NCI-H226 (cell line): ENCODE measurements at regions not wholly inside any gene's neighbourhood (a gene's known extent, or its start where the extent isn't known, plus 50 kb on each side); places are given as distances from the start of the nearest gene placed in this dataset.

Source experiments
- DNase-seq: peaks from one replicate; pipeline ENCODE4 v3.0.0-alpha.2; 2015

GRCh38 chr13:21757763-21758162 lies 86.9 kb downstream of the FGF9 start:
- no peak for DNase-seq

DNA sequence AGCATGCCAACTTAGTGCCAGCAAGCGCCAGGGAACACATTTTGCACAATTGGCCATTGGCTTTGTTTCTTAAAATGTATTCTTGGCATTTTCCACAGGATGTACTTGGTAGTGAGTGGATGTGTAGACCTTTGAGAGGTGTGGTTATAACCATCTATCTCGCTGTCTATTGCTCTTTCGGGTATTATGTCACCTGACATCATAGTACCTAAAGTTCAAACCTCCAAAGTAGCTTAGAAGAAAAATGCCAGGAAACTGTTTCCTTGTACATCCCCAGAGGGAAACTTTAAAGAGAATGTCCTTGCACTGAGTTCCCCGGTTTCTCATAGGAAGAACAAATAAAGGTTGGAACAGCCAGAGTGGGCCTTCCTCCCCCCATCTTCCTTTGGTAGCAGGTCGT lies 87.6 kb downstream of the FGF9 start:
- no peak for DNase-seq

- DNase-seq = no peak
Observed at GRCh38 chr13:21759463-21759862, 88.6 kb downstream of the FGF9 start.

DNA sequence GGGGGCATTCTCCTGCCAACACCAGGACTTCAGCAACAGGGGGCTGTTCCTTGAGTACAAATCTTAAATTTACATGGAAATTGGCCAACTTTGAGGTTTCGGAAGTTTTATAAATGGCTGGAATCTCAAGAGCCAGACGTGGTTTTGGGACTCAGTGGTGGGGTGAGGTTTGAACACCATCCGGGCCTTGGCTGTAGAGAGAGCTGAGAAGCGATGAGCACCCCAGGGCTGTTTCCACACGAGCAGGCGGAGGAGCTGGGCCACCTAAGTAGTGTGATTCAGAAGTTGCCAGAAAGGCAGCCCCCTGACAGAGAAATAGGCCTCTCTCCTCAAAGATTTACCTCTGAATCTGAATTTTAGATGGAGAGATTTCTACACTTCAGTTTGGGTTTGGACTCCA lies 89.0 kb downstream of the FGF9 start:
- no peak for DNase-seq

- no peak for DNase-seq
Observed at GRCh38 chr13:21761770-21762169, 90.9 kb downstream of the FGF9 start.

- DNase-seq = no peak
Observed at GRCh38 chr13:21762512-21762911, 91.6 kb downstream of the FGF9 start.

- DNase-seq = no peak
Observed at GRCh38 chr13:21767032-21767431, 96.2 kb downstream of the FGF9 start.

GRCh38 chr13:21771075-21771474 lies 100.2 kb downstream of the FGF9 start:
- no peak for DNase-seq

DNA sequence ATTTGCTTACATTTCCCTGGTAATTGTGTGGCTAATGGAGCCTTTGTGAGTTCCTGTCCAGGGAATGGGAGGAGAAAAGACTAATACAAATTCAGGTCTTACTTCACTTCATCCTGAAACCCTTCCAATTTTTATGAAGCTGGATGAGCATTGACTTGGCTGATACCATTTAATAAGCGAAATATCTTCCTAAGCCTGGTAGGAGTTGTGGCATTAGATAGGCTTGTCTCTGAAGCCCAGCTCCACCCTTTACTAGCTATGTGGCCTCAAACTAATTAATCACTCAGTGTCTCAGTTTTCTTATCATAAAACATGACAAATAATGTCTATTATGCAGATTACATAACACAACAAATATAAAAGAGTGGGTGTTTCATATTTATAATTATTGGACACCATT lies 106.3 kb downstream of the FGF9 start:
- DNase-seq = no peak

DNA sequence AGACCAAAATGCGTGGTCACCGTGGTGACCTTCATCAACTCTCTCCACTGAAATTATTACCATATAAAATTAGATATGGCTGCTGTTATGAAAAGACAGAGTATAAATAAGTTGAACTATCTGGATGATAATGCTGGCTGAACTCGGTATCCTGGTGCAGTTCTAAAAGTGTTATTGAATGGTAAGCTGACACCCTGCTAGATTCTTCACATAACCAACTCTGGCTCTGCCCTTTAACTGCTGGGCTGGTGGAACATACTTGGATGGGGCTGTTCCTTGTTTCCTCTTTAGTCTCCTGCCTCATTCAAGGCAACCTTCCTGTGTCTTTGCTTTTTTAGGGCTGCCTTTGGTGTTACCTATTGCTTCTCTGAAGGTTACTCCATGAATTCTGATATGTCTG lies 106.9 kb downstream of the FGF9 start:
- DNase-seq = no peak

GRCh38 chr13:21782736-21783135 lies 111.9 kb downstream of the FGF9 start:
- no peak for DNase-seq

DNA sequence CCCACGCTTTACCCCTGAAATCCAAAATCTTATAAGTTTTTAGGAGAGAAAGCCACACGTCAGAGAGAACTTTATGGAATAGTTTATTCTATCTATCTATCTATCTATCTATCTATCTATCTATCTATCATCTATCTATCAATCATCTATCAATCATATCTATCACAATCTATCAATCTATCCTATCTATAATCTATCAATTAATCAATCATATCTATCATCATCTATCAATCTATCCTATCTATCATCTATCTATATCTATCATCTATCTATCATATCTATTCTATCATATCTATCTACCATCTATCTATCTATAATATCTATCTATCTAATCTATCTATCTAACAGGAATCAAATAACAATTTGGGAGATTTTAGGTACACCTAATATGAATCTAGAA lies 115.1 kb downstream of the FGF9 start:
- no peak for DNase-seq

- no peak for DNase-seq
Observed at GRCh38 chr13:21796066-21796465, 125.2 kb downstream of the FGF9 start.

DNA sequence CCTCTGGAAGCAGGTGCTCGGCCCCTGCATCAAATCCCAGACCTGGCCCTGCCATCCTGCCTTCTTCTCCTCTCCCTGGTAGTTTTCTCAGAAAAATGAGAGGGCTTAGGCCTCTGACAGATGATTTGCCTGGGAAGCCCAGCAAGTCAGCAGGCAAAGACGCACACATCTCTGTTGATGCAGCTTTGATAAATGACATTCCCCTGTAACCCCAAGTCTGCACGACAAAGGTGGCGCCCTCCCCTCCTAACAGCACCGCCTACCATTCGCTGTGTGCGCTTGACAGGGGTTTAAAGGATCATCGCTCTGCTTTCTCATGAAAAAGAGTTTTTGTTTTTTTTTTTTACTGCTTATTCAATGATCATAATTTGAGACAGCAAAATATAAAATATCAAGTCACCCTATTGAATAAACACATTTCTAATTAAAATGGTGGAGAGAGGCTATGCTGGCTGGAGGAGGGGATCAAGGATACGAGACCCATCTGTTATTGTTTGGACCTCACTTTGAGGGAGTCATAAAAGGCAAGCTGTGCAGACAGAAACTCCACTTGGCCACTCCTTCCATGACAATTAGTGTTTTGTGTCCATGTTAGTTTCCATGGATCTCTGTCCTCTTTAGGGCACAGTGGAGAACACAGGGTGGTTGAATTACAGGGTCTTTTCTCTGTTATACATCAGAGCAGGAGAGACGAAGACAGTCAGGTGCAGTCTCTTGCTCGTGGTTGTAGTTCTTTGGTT lies 126.1 kb downstream of the FGF9 start:
- DNase-seq = no peak

- DNase-seq = no peak
Observed at GRCh38 chr13:21797736-21798135, 126.9 kb downstream of the FGF9 start.

DNA sequence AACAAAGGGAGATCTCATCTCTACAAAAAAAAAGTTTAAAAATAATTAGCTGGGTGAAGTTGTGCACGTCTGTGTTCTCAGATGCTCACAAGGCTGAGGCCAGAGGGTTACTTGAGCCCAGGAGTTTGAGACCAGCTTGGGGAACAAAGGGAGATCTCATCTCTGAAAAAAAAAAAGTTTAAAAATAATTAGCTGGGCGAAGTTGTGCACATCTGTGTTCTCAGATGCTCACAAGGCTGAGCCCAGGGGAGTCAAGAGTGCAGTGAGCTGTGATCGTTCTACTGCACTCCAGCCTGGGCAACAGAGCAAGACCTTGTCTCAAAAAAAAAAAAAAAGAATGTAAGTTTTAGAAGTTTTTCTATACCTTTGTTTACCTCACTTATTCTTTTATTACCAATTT lies 127.3 kb downstream of the FGF9 start:
- no peak for DNase-seq

DNA sequence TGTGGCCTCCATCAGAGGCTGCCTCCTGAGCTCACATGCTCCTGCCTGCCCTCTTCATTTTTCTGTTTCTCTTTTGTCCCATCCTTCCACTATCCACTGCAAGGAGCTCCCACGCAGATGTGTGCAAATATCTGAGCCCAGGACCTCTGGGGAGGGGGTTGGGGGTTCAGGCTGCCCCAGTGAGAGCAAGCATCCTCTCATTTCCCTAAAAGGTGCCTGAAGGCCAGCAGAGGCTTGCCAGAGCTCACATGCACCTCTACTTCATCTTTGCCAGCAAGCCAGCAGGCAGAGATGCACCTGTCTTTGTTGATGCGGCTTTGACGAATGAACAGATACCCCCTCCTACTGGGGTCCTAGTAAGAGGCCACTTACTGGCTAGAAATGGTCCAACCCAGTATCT lies 128.8 kb downstream of the FGF9 start:
- no peak for DNase-seq

DNA sequence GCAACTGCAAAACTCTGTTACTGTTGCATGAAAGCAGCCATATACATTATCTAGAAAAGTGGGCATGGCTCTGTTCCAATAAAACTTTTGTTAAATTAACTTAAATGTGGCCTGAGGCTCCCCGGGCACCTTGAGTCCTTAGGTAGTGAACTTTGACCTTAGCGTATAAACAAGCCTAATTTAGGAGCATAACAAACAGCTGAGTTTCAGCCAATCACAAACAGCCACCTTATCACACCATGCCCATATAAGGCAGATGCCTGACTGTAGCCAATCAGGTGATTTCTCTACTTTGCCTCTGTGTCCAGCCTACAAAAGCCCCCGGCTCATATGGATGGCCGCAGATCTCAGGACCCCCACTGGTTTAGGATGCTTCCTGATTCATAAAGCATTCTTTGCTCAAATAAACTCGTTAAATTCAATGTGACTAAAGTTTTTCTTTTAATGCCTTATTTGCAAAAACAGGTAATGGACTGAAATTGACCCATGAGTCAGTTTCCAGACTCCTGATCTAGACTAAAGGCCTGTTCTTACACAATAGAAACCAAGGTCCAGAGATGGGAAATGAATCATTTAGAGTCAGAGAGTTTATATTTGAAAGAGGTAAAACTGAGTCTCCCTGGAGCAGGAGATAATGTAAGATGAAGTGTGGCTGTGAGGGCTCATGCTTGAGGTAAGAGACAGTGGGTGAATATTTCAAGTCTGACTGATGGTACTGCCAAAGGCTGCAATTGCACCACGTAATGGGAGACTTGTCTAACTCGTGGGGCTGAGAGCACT lies 130.2 kb downstream of the FGF9 start:
- DNase-seq = peak; percentile 58

DNA sequence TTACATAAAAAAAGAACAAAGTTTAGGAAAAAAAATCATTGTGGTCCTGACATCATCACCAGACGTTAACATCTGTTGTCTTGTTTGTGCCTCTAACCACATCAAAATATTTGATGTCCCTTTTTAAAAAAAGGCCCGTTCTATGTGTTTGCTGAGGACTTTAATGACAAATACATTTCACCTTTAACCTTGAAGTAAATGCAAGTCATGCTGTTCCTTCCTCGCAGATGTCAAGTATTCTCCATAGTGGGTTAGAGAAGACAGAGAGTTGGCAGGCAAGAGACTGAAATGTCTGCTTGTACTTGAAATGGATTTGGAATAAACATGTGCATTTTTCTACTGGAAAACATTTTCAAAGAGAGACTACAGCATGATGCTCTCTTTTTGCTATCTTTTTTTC lies 134.9 kb downstream of the FGF9 start:
- no peak for DNase-seq

DNA sequence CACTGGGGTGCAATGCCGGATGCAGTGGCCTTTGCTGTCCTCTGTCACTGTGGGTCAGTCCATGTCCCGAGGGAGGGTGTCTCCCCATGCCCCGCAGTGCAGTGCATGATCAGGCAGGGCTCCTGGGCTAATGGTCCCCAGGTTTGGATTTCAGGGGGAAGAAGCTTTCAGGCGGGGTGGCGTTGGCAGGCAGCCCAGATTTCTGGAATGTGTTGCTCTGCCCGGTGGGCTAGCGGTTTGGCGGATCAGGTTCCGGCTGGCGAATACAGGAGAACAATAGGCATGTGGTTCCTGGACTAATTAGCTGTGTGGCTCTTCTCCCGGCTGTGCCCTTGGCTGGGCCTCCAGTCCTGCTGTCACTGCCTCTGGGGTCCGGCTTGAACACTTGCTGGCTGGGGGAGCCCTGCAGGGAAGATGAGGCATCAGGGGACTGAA lies 141.3 kb downstream of the FGF9 start:
- no peak for DNase-seq

DNA sequence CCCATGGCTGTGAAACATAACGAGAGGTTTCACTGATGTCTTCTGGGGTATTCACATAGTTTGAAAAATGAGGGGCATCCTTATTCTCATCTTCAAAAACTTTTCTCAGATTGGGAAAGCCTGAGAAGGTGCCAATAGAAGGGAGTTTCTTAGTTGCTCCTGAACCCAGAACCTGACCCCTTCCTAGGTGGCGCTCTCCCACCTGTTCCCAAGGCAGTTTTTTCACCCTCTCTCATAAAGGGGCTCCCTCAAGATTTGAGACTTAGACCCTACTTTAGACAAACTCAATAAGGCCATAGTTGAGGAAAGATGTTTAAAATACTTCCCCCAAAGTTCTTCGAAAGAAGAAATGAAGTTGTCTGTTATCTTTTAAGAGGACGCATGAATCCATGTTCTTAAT lies 142.2 kb downstream of the FGF9 start:
- no peak for DNase-seq

- no peak for DNase-seq
Observed at GRCh38 chr13:21813844-21814243, 143.0 kb downstream of the FGF9 start.

GRCh38 chr13:21814604-21815003 lies 143.7 kb downstream of the FGF9 start:
- DNase-seq = no peak

DNA sequence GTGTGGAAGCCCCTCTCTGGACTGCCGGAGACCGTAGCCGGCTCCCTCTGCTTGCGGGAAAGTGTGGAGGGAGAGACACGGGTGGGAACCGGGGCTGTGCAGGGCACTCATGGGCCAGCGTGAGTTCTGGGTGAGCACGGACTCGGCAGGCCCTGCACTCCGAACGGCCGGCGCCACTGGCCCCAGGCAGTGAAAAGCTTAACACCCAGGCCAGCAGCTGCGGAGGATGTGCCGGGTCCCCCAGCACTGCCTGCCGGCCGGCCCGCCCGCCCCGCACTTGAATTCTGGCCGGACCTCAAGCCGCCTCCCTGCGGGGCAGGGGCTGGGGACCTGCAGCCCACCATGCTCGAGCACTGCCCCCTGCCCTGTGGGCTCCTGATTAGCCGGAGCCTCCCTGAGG lies 147.0 kb downstream of the FGF9 start:
- no peak for DNase-seq

GRCh38 chr13:21822029-21822428 lies 151.2 kb downstream of the FGF9 start:
- no peak for DNase-seq
